Activated naive CD8-positive, alpha-beta T cell (primary cell): ENCODE measurements at regions not wholly inside any gene's neighbourhood (a gene's known extent, or its start where the extent isn't known, plus 50 kb on each side); places are given as distances from the start of the nearest gene placed in this dataset.
A peak's percentile ranks its signal among the peaks of the same experiment; 100 is the strongest.

Experiments
- H3K27ac Mint-ChIP-seq: one replicate; pipeline ENCODE4 v1.8.0; 2021; ENCODE audit warnings: mixed read lengths
- H3K27me3 Mint-ChIP-seq: one replicate; pipeline ENCODE4 v1.8.0; 2021; ENCODE audit warnings: mixed read lengths
- H3K36me3 Mint-ChIP-seq: one replicate; pipeline ENCODE4 v1.8.0; 2021; ENCODE audit warnings: mixed read lengths
- H3K4me1 Mint-ChIP-seq: one replicate; pipeline ENCODE4 v1.8.0; 2021; ENCODE audit warnings: low read depth, mixed read lengths
- H3K4me3 Mint-ChIP-seq: one replicate; pipeline ENCODE4 v1.8.0; 2021; ENCODE audit warnings: mild to moderate bottlenecking, mixed read lengths
- H3K9me3 Mint-ChIP-seq: one replicate; pipeline ENCODE4 v1.8.0; 2021; ENCODE audit warnings: low read depth, mixed read lengths

- no peaks in the 10 kb centered on the region for H3K4me1 Mint-ChIP-seq
- peaks cover 2% of the 10 kb centered on the region for H3K36me3 Mint-ChIP-seq
- H3K4me3 Mint-ChIP-seq: no peak overlapping the region
- H3K27me3 Mint-ChIP-seq: peaks cover 15% of the 10 kb centered on the region
- no peak overlapping the region for H3K27ac Mint-ChIP-seq
- peaks cover 20% of the 10 kb centered on the region for H3K9me3 Mint-ChIP-seq
These were observed 299.8 kb upstream of the NEBL start for GRCh38 chr10:21196822-21197395.

- no peak overlapping the region for H3K27ac Mint-ChIP-seq
- no peak overlapping the region for H3K4me3 Mint-ChIP-seq
- H3K9me3 Mint-ChIP-seq: peaks cover 20% of the 10 kb centered on the region
- peaks cover 2% of the 10 kb centered on the region for H3K36me3 Mint-ChIP-seq
- no peaks in the 10 kb centered on the region for H3K4me1 Mint-ChIP-seq
- peaks cover 10% of the 10 kb centered on the region for H3K27me3 Mint-ChIP-seq
These were observed 298.1 kb upstream of the NEBL start for GRCh38 chr10:21195252-21195651.

GRCh38 chr10:21194510-21194993, 297.4 kb upstream of the NEBL start:
- Mint-ChIP-seq H3K27me3 (peaks cover 10% of the 10 kb centered on the region), H3K9me3 (peaks cover 20% of the 10 kb centered on the region), H3K4me3 (no peak overlapping the region), H3K36me3 (peaks cover 2% of the 10 kb centered on the region), H3K27ac (no peak overlapping the region), H3K4me1 (no peaks in the 10 kb centered on the region)

- no peaks in the 10 kb centered on the region for H3K4me1 Mint-ChIP-seq
- no peak overlapping the region for H3K27ac Mint-ChIP-seq
- peaks cover 10% of the 10 kb centered on the region for H3K27me3 Mint-ChIP-seq
- peaks cover 2% of the 10 kb centered on the region for H3K36me3 Mint-ChIP-seq
- no peak overlapping the region for H3K4me3 Mint-ChIP-seq
- peaks cover 15% of the 10 kb centered on the region for H3K9me3 Mint-ChIP-seq
These were observed 296.1 kb upstream of the NEBL start for GRCh38 chr10:21193196-21193595.

GRCh38 chr10:21191512-21191911, 294.4 kb upstream of the NEBL start:
- no peaks in the 10 kb centered on the region for H3K4me1 Mint-ChIP-seq
- H3K27me3 Mint-ChIP-seq: peaks cover 6% of the 10 kb centered on the region
- H3K36me3 Mint-ChIP-seq: no peaks in the 10 kb centered on the region
- H3K9me3 Mint-ChIP-seq: peaks cover under 1% of the 10 kb centered on the region
- no peak overlapping the region for H3K27ac Mint-ChIP-seq
- H3K4me3 Mint-ChIP-seq: no peak overlapping the region

- Mint-ChIP-seq H3K9me3 (no peaks in the 10 kb centered on the region), H3K27ac (no peak overlapping the region), H3K4me1 (no peaks in the 10 kb centered on the region), H3K27me3 (no peaks in the 10 kb centered on the region), H3K36me3 (no peaks in the 10 kb centered on the region), H3K4me3 (no peak overlapping the region)
These were observed 287.9 kb upstream of the NEBL start for GRCh38 chr10:21184984-21185383.

- Mint-ChIP-seq H3K4me1 (no peaks in the 10 kb centered on the region), H3K27me3 (no peaks in the 10 kb centered on the region), H3K9me3 (peaks cover 4% of the 10 kb centered on the region), H3K36me3 (no peaks in the 10 kb centered on the region), H3K4me3 (no peak overlapping the region), H3K27ac (no peak overlapping the region)
These were observed 287.1 kb upstream of the NEBL start for GRCh38 chr10:21184216-21184615.

GRCh38 chr10:21183025-21183424, 285.9 kb upstream of the NEBL start:
- Mint-ChIP-seq H3K27ac (no peak overlapping the region), H3K36me3 (no peaks in the 10 kb centered on the region), H3K27me3 (peaks cover 2% of the 10 kb centered on the region), H3K9me3 (peaks cover 9% of the 10 kb centered on the region), H3K4me3 (no peak overlapping the region), H3K4me1 (no peaks in the 10 kb centered on the region)

GRCh38 chr10:21181451-21181850, 284.3 kb upstream of the NEBL start:
- peaks cover 6% of the 10 kb centered on the region for H3K27me3 Mint-ChIP-seq
- no peak overlapping the region for H3K27ac Mint-ChIP-seq
- no peaks in the 10 kb centered on the region for H3K4me1 Mint-ChIP-seq
- H3K9me3 Mint-ChIP-seq: peaks cover 9% of the 10 kb centered on the region
- H3K4me3 Mint-ChIP-seq: no peak overlapping the region
- no peaks in the 10 kb centered on the region for H3K36me3 Mint-ChIP-seq

GRCh38 chr10:21180604-21181003, 283.5 kb upstream of the NEBL start:
- peaks cover 9% of the 10 kb centered on the region for H3K9me3 Mint-ChIP-seq
- no peaks in the 10 kb centered on the region for H3K4me1 Mint-ChIP-seq
- no peak overlapping the region for H3K4me3 Mint-ChIP-seq
- H3K27me3 Mint-ChIP-seq: peaks cover 7% of the 10 kb centered on the region
- H3K36me3 Mint-ChIP-seq: no peaks in the 10 kb centered on the region
- H3K27ac Mint-ChIP-seq: no peak overlapping the region

GRCh38 chr10:21176934-21177480, 279.9 kb upstream of the NEBL start:
- no peaks in the 10 kb centered on the region for H3K36me3 Mint-ChIP-seq
- H3K27me3 Mint-ChIP-seq: peaks cover 24% of the 10 kb centered on the region
- peaks cover 16% of the 10 kb centered on the region for H3K4me1 Mint-ChIP-seq
- H3K4me3 Mint-ChIP-seq: no peak overlapping the region
- H3K27ac Mint-ChIP-seq: no peak overlapping the region
- peaks cover 9% of the 10 kb centered on the region for H3K9me3 Mint-ChIP-seq

GRCh38 chr10:21175797-21176196, 278.7 kb upstream of the NEBL start:
- Mint-ChIP-seq H3K36me3 (no peaks in the 10 kb centered on the region), H3K27ac (no peak overlapping the region), H3K27me3 (peaks cover 24% of the 10 kb centered on the region), H3K4me1 (peaks cover 16% of the 10 kb centered on the region), H3K4me3 (no peak overlapping the region), H3K9me3 (peaks cover 9% of the 10 kb centered on the region)

GRCh38 chr10:21174715-21175495, 277.8 kb upstream of the NEBL start:
- Mint-ChIP-seq H3K27ac (peak overlapping the region; percentile 3), H3K4me3 (peak overlapping the region; percentile 81), H3K27me3 (peaks cover 25% of the 10 kb centered on the region), H3K36me3 (no peaks in the 10 kb centered on the region), H3K4me1 (peaks cover 16% of the 10 kb centered on the region), H3K9me3 (peaks cover 9% of the 10 kb centered on the region)

- Mint-ChIP-seq H3K36me3 (no peaks in the 10 kb centered on the region), H3K27ac (no peak overlapping the region), H3K4me1 (peaks cover 16% of the 10 kb centered on the region), H3K4me3 (peak overlapping the region; percentile 75), H3K9me3 (peaks cover 4% of the 10 kb centered on the region), H3K27me3 (peaks cover 25% of the 10 kb centered on the region)
These were observed 276.9 kb upstream of the NEBL start for GRCh38 chr10:21173802-21174714.
